T-cell (primary cell): ENCODE measurements at regions not wholly inside any gene's neighbourhood (a gene's known extent, or its start where the extent isn't known, plus 50 kb on each side); places are given as distances from the start of the nearest gene placed in this dataset.
"Not testable (repeated sequence)": the region's sequence is repeated elsewhere in the genome, so short reads cannot be mapped to it uniquely, and the experiment has no call there.

Experiments used
- ATAC-seq, 4 experiments: fragments of 200-7000 bp in 3 of 4; fragments of 150-1000 bp in 1 of 4; cut with Tn5 transposase; replicated peaks in 1 of 4; 1 replicate in 3 of 4; 2 replicates in 1 of 4; pipeline ENCODE4 v1.10.0; 2021; ENCODE audit warnings: moderate library complexity in 3 of 4, mild to moderate bottlenecking in 2 of 4, moderate number of reproducible peaks in 1 of 4
- CTCF ChIA-PET, 2 donors: fragments of 300-600 bp; sonication (Branson Sonifier 250); formaldehyde crosslinking; loops; one replicate each; lab custom pipeline; 2022; ENCODE audit warnings: antibody characterized with exemption in 2 of 2; lab: Charles Lee
- POLR2A ChIA-PET, 2 donors: fragments of 300-600 bp; sonication (Branson Sonifier 250); formaldehyde crosslinking; loops; one replicate each; lab custom pipeline; 2022; ENCODE audit warnings: antibody characterized with exemption in 2 of 2; lab: Charles Lee
- DNase-seq, 35 experiments: peaks; one replicate each; pipeline versions ENCODE4 v3.0.0 to v3.0.0-alpha.2; 2013 to 2023
- H3K27ac ChIP-seq: one replicate; pipeline ENCODE4 v1.5.1; 2013; ENCODE audit warnings: low read length
- H3K27me3 ChIP-seq, 2 experiments: replicated peaks in 1 of 2; 1 replicate in 1 of 2; 2 replicates in 1 of 2; pipeline versions ENCODE4 v1.6.1 to v1.7.0; 2013; ENCODE audit warnings: low read length in 1 of 2, mixed read lengths in 1 of 2; ENCODE audit not compliant: control insufficient read depth in 2 of 2, insufficient read depth in 2 of 2; ENCODE audit errors: extremely low read depth in 1 of 2
- H3K36me3 ChIP-seq, 2 donors: 1 replicate in 1 of 2; 2 replicates in 1 of 2; pipeline versions ENCODE4 v1.6.1 to v1.7.0; 2013; ENCODE audit warnings: low read length in 1 of 2; ENCODE audit not compliant: control insufficient read depth in 2 of 2, insufficient read depth in 1 of 2; ENCODE audit errors: extremely low read depth in 1 of 2
- H3K4me1 ChIP-seq, 2 experiments: 1 replicate in 1 of 2; 2 replicates in 1 of 2; pipeline versions ENCODE4 v1.6.1 to v1.7.0; 2013; ENCODE audit warnings: low read length in 2 of 2, mixed read lengths in 1 of 2; ENCODE audit not compliant: insufficient read depth in 2 of 2, control insufficient read depth in 1 of 2; ENCODE audit errors: extremely low read depth in 1 of 2
- H3K4me3 ChIP-seq, 2 donors: 1 replicate in 1 of 2; 2 replicates in 1 of 2; pipeline versions ENCODE4 v1.5.1 to v1.7.0; 2013; ENCODE audit warnings: mild to moderate bottlenecking in 2 of 2, low read length in 1 of 2, moderate library complexity in 1 of 2; ENCODE audit not compliant: control insufficient read depth in 1 of 2; ENCODE audit errors: extremely low read depth in 1 of 2
- H3K9me3 ChIP-seq: 2 replicates; pipeline ENCODE4 v1.7.0; 2013
- H3K27ac Mint-ChIP-seq, 2 donors: one replicate each; pipeline ENCODE4 v1.8.0; 2020 to 2021; ENCODE audit warnings: mild to moderate bottlenecking in 2 of 2, mixed read lengths in 2 of 2
- H3K27me3 Mint-ChIP-seq, 2 donors: one replicate each; pipeline ENCODE4 v1.8.0; 2021 to 2022; ENCODE audit warnings: mixed read lengths in 2 of 2
- H3K36me3 Mint-ChIP-seq: one replicate; pipeline ENCODE4 v1.8.0; 2021; ENCODE audit warnings: mixed read lengths
- H3K4me1 Mint-ChIP-seq, 3 donors: one replicate each; pipeline ENCODE4 v1.8.0; 2020 to 2022; ENCODE audit warnings: mixed read lengths in 3 of 3, mild to moderate bottlenecking in 1 of 3
- H3K4me3 Mint-ChIP-seq, 3 donors: one replicate each; pipeline ENCODE4 v1.8.0; 2020 to 2022; ENCODE audit warnings: mild to moderate bottlenecking in 3 of 3, mixed read lengths in 3 of 3, moderate library complexity in 3 of 3
- H3K9me3 Mint-ChIP-seq, 3 donors: one replicate each; pipeline ENCODE4 v1.8.0; 2020 to 2022; ENCODE audit warnings: mixed read lengths in 3 of 3
- whole genome bisulfite sequencing: methylation state at CpG from one replicate; pipeline ENCODE4 v1.1.5; 2013; ENCODE audit warnings: missing lambda C conversion rate; ENCODE audit not compliant: insufficient coverage; 5-methylcytosine and 5-hydroxymethylcytosine counted together

DNA sequence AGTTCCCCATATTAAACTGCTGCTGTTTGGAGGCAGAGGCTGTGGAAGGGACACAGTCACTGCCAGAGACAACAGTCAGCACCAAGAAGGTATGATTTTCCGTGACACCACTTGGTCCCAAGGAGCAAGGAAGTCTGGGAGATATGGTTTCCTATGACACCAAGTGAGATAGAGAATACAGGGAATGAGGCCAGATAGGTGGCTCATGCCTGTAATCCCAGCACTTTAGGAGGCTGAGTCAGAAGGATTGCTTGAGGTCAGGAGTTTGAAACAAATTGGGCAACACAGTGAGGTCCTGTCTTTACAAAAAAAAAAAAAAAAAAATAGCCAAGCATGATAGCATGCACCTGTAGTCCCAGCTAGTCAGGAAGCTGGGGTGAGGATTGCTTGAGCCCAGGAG, 90.8 kb downstream of the ABCC12 start:
- Mint-ChIP-seq H3K4me3 (no peak overlapping the region), H3K27me3 (peaks cover 5 to 8% of the 10 kb centered on the region in 2 donors), H3K9me3 (no peaks in the 10 kb centered on the region), H3K36me3 (no peaks in the 10 kb centered on the region), H3K27ac (no peak overlapping the region), H3K4me1 (no peaks in the 10 kb centered on the region)
- ChIA-PET CTCF (no interaction called here), POLR2A (interaction anchor here in 1 of 2 donors (0.7 kb wide), 1 partner anchor 748 kb away, joined by 7 read pairs; no protein-coding TSS in a partner anchor)
- no peak for DNase-seq
- no peaks in the 10 kb centered on the region for H3K4me1 ChIP-seq
- H3K4me3 ChIP-seq, result no peak overlapping the region
- no peak overlapping the region for H3K27ac ChIP-seq
- 50% methylated on average over 1 of the region's 1 CpG for WGBS
- H3K36me3 ChIP-seq, result no peaks in the 10 kb centered on the region
- no peak for ATAC-seq
- H3K9me3 ChIP-seq, result no peaks in the 10 kb centered on the region
- peaks cover 0 to 8% of the 10 kb centered on the region in 2 experiments for H3K27me3 ChIP-seq

DNA sequence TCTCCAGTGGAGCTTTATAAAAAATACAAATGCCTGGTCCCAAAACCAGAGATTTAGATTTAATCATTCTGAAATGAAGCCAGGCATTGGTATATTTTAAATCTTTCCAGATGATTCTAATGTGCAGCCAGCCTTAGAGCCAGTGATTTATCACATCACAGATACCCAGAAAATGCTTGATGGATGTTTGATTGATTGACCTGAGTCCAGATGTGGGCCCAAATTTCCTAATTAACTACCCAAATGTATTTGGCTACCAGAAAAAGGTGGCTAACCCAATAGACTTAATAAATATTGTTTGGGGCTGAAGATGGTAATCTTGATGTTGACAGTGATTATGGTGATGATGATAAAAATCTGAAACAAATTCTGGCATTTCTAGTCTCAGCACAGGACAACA, 93.1 kb downstream of the ABCC12 start:
- POLR2A ChIA-PET, result no interaction called here
- Histone ChIP-seq H3K4me3 (no peak overlapping the region), H3K27ac (no peak overlapping the region), H3K9me3 (no peaks in the 10 kb centered on the region), H3K27me3 (peaks cover 0 to 6% of the 10 kb centered on the region in 2 experiments), H3K36me3 (no peaks in the 10 kb centered on the region), H3K4me1 (no peaks in the 10 kb centered on the region)
- no peaks in the 10 kb centered on the region for H3K36me3 Mint-ChIP-seq
- H3K9me3 Mint-ChIP-seq, result no peaks in the 10 kb centered on the region
- no peaks in the 10 kb centered on the region for H3K4me1 Mint-ChIP-seq
- no peak overlapping the region for H3K27ac Mint-ChIP-seq
- H3K4me3 Mint-ChIP-seq, result no peak overlapping the region
- H3K27me3 Mint-ChIP-seq, result peaks cover 4 to 8% of the 10 kb centered on the region in 2 donors
- CTCF ChIA-PET, result no interaction called here
- DNase-seq (no peak), ATAC-seq (no peak)

DNA sequence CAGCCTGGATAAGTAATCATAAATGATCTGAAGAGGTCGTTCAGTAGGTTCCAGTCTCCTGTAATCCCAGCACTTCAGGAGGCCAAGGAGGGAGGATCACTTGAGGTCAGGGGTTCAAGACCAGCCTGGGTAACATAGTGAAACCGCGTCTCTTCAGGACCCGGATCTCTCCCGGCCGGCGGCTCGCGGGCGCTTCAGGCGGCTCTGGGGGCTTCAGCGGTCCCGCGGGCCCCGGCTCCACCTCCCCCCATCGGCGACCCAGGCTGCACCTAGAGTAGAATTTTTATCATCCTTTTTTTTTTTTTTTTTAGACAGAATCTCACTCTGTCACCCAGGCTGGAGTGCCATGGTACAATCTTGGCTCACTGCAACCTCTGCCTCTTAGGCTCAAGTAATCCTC, 95.9 kb downstream of the ABCC12 start:
- H3K27ac ChIP-seq, result no peak overlapping the region
- 95% methylated on average over 7 of the region's 17 CpGs for WGBS
- DNase-seq (no peak), ATAC-seq (no peak)
- Mint-ChIP-seq H3K9me3 (no peaks in the 10 kb centered on the region), H3K4me1 (peaks cover 0 to 3% (median 0%) of the 10 kb centered on the region in 3 donors), H3K4me3 (no peak overlapping the region), H3K36me3 (no peaks in the 10 kb centered on the region), H3K27me3 (peaks cover 9 to 12% of the 10 kb centered on the region in 2 donors), H3K27ac (no peak overlapping the region)
- ChIA-PET CTCF (no interaction called here), POLR2A (no interaction called here)
- H3K27me3 ChIP-seq, result peaks cover 0 to 11% of the 10 kb centered on the region in 2 experiments
- no peaks in the 10 kb centered on the region for H3K36me3 ChIP-seq
- H3K9me3 ChIP-seq, result no peaks in the 10 kb centered on the region
- H3K4me1 ChIP-seq, result peaks cover 0 to 3% of the 10 kb centered on the region in 2 experiments
- H3K4me3 ChIP-seq, result no peak overlapping the region

DNA sequence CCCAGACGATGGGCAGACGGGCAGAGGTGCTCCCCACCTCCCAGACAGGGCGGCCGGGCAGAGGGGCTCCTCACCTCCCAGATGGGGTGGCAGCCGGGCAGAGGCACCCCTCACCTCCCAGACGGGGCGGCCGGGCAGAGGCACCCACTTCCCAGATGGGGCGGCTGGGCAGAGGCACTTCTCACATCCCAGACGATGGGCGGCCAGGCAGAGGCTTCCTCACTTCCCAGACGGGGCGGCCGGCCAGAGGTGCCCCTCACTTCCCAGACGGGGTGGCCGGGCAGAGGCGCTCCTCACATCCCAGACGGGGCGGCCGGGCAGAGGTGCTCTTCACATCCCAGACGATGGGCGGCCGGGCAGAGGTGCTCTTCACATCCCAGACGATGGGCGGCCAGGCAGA, 96.6 kb downstream of the ABCC12 start:
- peaks cover 10 to 18% of the 10 kb centered on the region in 2 donors for H3K27me3 Mint-ChIP-seq
- POLR2A ChIA-PET, CTCF ChIA-PET, H3K4me3 Mint-ChIP-seq, H3K4me3 ChIP-seq, ATAC-seq, H3K27ac ChIP-seq, H3K36me3 Mint-ChIP-seq, H3K9me3 ChIP-seq, H3K9me3 Mint-ChIP-seq, DNase-seq, H3K27ac Mint-ChIP-seq, H3K36me3 ChIP-seq, H3K4me1 ChIP-seq, H3K4me1 Mint-ChIP-seq: not testable (repeated sequence)
- 93% methylated on average over 24 of the region's 25 CpGs for WGBS
- H3K27me3 ChIP-seq, result peaks cover 0 to 11% of the 10 kb centered on the region in 2 experiments

DNA sequence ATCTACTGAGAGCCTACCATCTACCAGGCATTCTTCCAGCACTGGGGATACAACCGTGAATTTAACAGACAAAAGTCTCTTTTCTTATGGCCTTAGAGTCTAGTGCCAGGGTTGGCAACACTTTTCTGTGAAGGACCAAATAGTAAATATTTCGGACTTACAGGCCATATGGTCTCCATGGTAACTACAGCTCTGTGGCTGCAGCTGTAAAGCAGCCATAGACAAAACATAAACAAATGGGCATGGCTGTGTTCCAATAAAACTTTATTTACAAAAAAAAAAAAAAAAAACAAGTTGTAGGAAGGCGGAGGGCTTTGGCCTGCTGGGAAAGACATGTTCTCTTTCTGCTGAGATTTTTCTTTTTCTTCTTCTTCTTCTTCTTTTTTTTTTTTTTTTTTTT, 98.7 kb downstream of the ABCC12 start:
- CTCF ChIA-PET, result interaction anchor here in 1 of 2 donors (0.6 kb wide), 1 partner anchor 1020 kb away, joined by 3 read pairs; no protein-coding TSS in a partner anchor

DNA sequence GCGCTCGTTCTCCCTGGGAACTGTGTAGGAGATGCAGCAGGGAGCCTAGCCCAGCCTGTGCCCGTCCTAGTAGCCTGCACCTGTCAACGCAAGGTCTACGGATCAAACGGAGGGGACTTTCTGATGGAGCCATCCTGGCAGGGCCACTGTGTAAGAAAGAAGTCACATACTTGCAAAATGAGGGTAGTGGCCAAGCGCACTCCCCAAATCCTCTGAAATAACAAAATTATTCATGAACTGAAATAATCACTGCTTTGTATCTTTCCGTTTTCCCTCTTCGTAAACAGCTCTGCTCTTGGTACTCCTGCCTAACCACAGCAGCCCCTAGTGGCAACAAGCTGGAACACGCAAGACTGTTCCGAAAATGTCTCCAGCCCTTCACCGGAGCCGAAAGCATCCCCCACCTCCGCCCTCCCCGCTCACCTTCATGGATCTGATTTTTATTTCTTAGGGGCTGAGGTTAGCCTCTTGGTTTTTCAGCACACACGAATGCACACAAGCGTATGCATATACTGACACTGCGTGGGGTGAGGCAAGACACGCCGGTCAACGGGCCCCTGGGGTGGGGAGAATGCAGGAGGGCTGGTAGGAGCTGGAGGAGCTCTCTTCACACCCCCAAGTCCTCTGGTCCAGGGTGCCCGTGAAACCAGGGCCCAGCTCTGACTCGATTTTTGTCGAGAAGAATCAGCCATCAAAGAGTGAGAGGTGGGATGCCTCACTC, 100.8 kb downstream of the ABCC12 start:
- Mint-ChIP-seq H3K36me3 (no peaks in the 10 kb centered on the region), H3K4me1 (peaks cover 0 to 3% (median 0%) of the 10 kb centered on the region in 3 donors), H3K27ac (no peak overlapping the region), H3K4me3 (no peak overlapping the region), H3K9me3 (no peaks in the 10 kb centered on the region), H3K27me3 (peaks cover 10% of the 10 kb centered on the region in 2 donors)
- peak in 8 of 35 experiments; percentile 2 to 32 (median 4) for DNase-seq
- CTCF ChIA-PET, result no interaction called here
- ATAC-seq, result peak in 1 of 4 experiments; percentile 49
- POLR2A ChIA-PET, result interaction anchor here (0.6 to 0.7 kb wide), 3 partner anchors 21 to 1545 kb away, joined by 3 to 4 read pairs (median 3); no protein-coding TSS in a partner anchor
- Histone ChIP-seq H3K27me3 (peaks cover 0 to 12% of the 10 kb centered on the region in 2 experiments), H3K9me3 (no peaks in the 10 kb centered on the region), H3K4me3 (no peak overlapping the region), H3K27ac (no peak overlapping the region), H3K36me3 (no peaks in the 10 kb centered on the region), H3K4me1 (peaks cover 0 to 6% of the 10 kb centered on the region in 2 experiments)
- WGBS, result 36% methylated on average over 5 of the region's 24 CpGs

More for the DNA sequence above, 98.7 kb downstream of the ABCC12 start:
- no peak overlapping the region for H3K27ac ChIP-seq
- no peaks in the 10 kb centered on the region for H3K9me3 ChIP-seq
- ATAC-seq (no peak), DNase-seq (no peak)
- peaks cover 0 to 6% of the 10 kb centered on the region in 2 experiments for H3K4me1 ChIP-seq
- no peak overlapping the region for H3K4me3 ChIP-seq
- POLR2A ChIA-PET, result no interaction called here
- Mint-ChIP-seq H3K9me3 (no peaks in the 10 kb centered on the region), H3K4me3 (no peak overlapping the region), H3K27ac (no peak overlapping the region), H3K36me3 (no peaks in the 10 kb centered on the region), H3K27me3 (peaks cover 10 to 14% of the 10 kb centered on the region in 2 donors), H3K4me1 (peaks cover 0 to 3% (median 0%) of the 10 kb centered on the region in 3 donors)
- 100% methylated on average over 1 of the region's 3 CpGs for WGBS
- no peaks in the 10 kb centered on the region for H3K36me3 ChIP-seq
- H3K27me3 ChIP-seq, result peaks cover 0 to 14% of the 10 kb centered on the region in 2 experiments
